ENCODE measurements at regions not wholly inside any gene's neighbourhood (a gene's known extent, or its start where the extent isn't known, plus 50 kb on each side); places are given as distances from the start of the nearest gene placed in this dataset.

GRCh38 chr6:5898102-5898501 lies 108.6 kb downstream of the NRN1 start:
- TF ChIP-seq POLR2AphosphoS5 (IDR thresholded peaks at IDR 0.05; ENCODE audit: low read depth, low read length): no peak
- TF ChIP-seq CTCF (IDR thresholded peaks at IDR 0.05): no peak
- TF ChIP-seq TCF7L2 (IDR thresholded peaks at IDR 0.05; ENCODE audit: low read depth, low read length): no peak

All from Panc1 (cell line).